Liver (tissue), 8 donors: ENCODE measurements at regions not wholly inside any gene's neighbourhood (a gene's known extent, or its start where the extent isn't known, plus 50 kb on each side); places are given as distances from the start of the nearest gene placed in this dataset.

Source experiments
- DNase-seq: peaks from one replicate; pipeline ENCODE4 v3.0.0-alpha.2; 2017; ENCODE audit warnings: low spot score
- H3K27ac ChIP-seq, 2 donors: one replicate each; pipeline ENCODE4 v1.7.0; 2013; ENCODE audit warnings: inconsistent platforms in 2 of 2, low read length in 2 of 2, control low read depth in 1 of 2, low read depth in 1 of 2, mild to moderate bottlenecking in 1 of 2
- H3K27me3 ChIP-seq, 4 donors: one replicate each; pipeline versions ENCODE4 v1.6.1 to v1.7.0; 2013; ENCODE audit warnings: low read length in 3 of 4, inconsistent platforms in 1 of 4, mild to moderate bottlenecking in 1 of 4, moderate library complexity in 1 of 4; ENCODE audit not compliant: control insufficient read depth in 4 of 4, insufficient read depth in 4 of 4
- H3K36me3 ChIP-seq, 4 donors: one replicate each; pipeline versions ENCODE4 v1.6.1 to v1.7.0; 2013; ENCODE audit warnings: low read length in 3 of 4, mild to moderate bottlenecking in 3 of 4, low read depth in 1 of 4, moderate library complexity in 1 of 4; ENCODE audit not compliant: control insufficient read depth in 4 of 4, insufficient read depth in 3 of 4
- H3K4me1 ChIP-seq, 4 donors: one replicate each; pipeline versions ENCODE4 v1.6.1 to v1.7.0; 2013; ENCODE audit warnings: low read length in 3 of 4, mild to moderate bottlenecking in 3 of 4, moderate library complexity in 1 of 4; ENCODE audit not compliant: control insufficient read depth in 4 of 4, insufficient read depth in 4 of 4
- H3K4me3 ChIP-seq, 3 donors: one replicate each; pipeline versions ENCODE4 v1.6.1 to v1.7.0; 2013; ENCODE audit warnings: low read length in 3 of 3, control low read depth in 1 of 3, low read depth in 1 of 3, mild to moderate bottlenecking in 1 of 3
- H3K9ac ChIP-seq, 2 donors: one replicate each; pipeline ENCODE4 v1.7.0; 2013; ENCODE audit warnings: low read length in 2 of 2, mild to moderate bottlenecking in 2 of 2, moderate library complexity in 2 of 2, control low read depth in 1 of 2, low read depth in 1 of 2
- H3K9me3 ChIP-seq, 4 donors: one replicate each; pipeline versions ENCODE4 v1.6.1 to v1.7.0; 2013; ENCODE audit warnings: low read length in 3 of 4; ENCODE audit not compliant: control insufficient read depth in 4 of 4
- EGR1 ChIP-seq, 2 donors: IDR thresholded peaks; 2 replicates each; pipeline ENCODE4 v1.6.1; 2016 to 2018; ENCODE audit warnings: antibody characterized with exemption in 2 of 2, low read depth in 2 of 2
- FOXA1 ChIP-seq: IDR thresholded peaks from 2 replicates; pipeline ENCODE4 v1.6.1; 2016; ENCODE audit warnings: antibody characterized with exemption
- FOXA2 ChIP-seq: IDR thresholded peaks from 2 replicates; pipeline ENCODE4 v1.6.1; 2016; ENCODE audit warnings: antibody characterized with exemption
- GABPA ChIP-seq, 2 donors: IDR thresholded peaks in 1 of 2; conservative IDR thresholded peaks in 1 of 2; 2 replicates each; pipeline ENCODE4 v1.6.1; 2016; ENCODE audit warnings: antibody characterized with exemption in 2 of 2, mild to moderate bottlenecking in 1 of 2, moderate library complexity in 1 of 2
- HNF4A ChIP-seq, 2 donors: conservative IDR thresholded peaks; 2 replicates each; pipeline ENCODE4 v1.6.1; 2016; ENCODE audit warnings: antibody characterized with exemption in 2 of 2, mild to moderate bottlenecking in 2 of 2
- HNF4G ChIP-seq: IDR thresholded peaks from 2 replicates; pipeline ENCODE4 v1.6.1; 2016; ENCODE audit warnings: antibody characterized with exemption
- JUND ChIP-seq, 2 donors: IDR thresholded peaks; 2 replicates each; pipeline ENCODE4 v1.6.1; 2016; ENCODE audit warnings: antibody characterized with exemption in 2 of 2
- NR2F2 ChIP-seq: IDR thresholded peaks from 2 replicates; pipeline ENCODE4 v1.6.1; 2016; ENCODE audit warnings: antibody characterized with exemption
- RAD21 ChIP-seq, 2 donors: IDR thresholded peaks; 2 replicates each; pipeline ENCODE4 v1.6.1; 2016; ENCODE audit warnings: antibody characterized with exemption in 2 of 2, mild to moderate bottlenecking in 2 of 2
- RXRA ChIP-seq, 2 donors: IDR thresholded peaks; 2 replicates each; pipeline ENCODE4 v1.6.1; 2017 to 2018; ENCODE audit warnings: antibody characterized with exemption in 2 of 2, mild to moderate bottlenecking in 1 of 2
- SP1 ChIP-seq: IDR thresholded peaks from 2 replicates; pipeline ENCODE4 v1.6.1; 2018; ENCODE audit warnings: antibody characterized with exemption, mild to moderate bottlenecking
- TAF1 ChIP-seq: conservative IDR thresholded peaks from 2 replicates; pipeline ENCODE4 v1.6.1; 2016; ENCODE audit warnings: antibody characterized with exemption, mild to moderate bottlenecking
- YY1 ChIP-seq: IDR thresholded peaks from 2 replicates; pipeline ENCODE4 v1.6.1; 2016; ENCODE audit warnings: antibody characterized with exemption, mild to moderate bottlenecking
- WGBS: extraction: QIAGEN DNeasy Blood & Tissue Kit; methylation state at CpG from one replicate; pipeline ENCODE4 v1.1.7; 2013; 5-methylcytosine and 5-hydroxymethylcytosine counted together
- TF ChIP-seq, protein P1 (sequence below): IDR thresholded peaks from 2 replicates; pipeline ENCODE4 v1.6.1; 2016; ENCODE audit warnings: antibody characterized with exemption
- TF ChIP-seq, protein P2 (sequence below): IDR thresholded peaks from 2 replicates; pipeline ENCODE4 v1.6.1; 2016; ENCODE audit warnings: antibody characterized with exemption
- TF ChIP-seq, protein P3 (sequence below): IDR thresholded peaks from 2 replicates; pipeline ENCODE4 v1.6.1; 2016; ENCODE audit warnings: antibody characterized with exemption
- TF ChIP-seq, protein P4 (sequence below): IDR thresholded peaks from 2 replicates; pipeline ENCODE4 v1.6.1; 2016; ENCODE audit warnings: antibody characterized with exemption, mild to moderate bottlenecking
- TF ChIP-seq, protein P5 (sequence below): fragments of 150-350 bp; IDR thresholded peaks from 2 replicates; pipeline ENCODE4 v1.5.1; 2017; ENCODE audit warnings: improper control_type of control experiment, low read depth, low read length; ENCODE audit not compliant: missing input control
- donor health status: healthy.
- donor health status: healthy.
- donor health status: healthy.
- donor health status: healthy.
- donor health status: healthy.

DNA sequence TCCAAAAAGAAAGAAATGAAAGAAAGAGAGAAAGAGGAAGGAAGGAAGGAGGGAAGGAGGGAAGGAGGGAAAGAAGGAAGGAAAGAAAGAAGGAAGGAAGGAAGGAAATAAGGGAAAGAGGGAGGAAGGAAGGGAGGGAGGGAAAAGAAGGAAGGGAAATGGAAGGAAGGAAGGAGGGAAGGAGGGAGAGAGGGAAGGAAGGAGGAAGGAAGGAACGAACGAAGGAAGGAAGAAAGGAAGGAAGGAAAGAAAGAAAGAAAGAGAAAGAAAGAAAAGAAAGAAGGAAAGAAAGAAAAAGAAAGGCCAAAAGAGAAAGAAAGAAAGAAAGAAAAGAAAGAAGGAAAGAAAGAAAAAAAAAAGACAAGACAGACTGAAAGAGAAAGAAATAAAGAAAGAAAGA lies 263.9 kb upstream of the ATP10B start:
- 66% methylated on average over 2 of the region's 2 CpGs for WGBS
- TF ChIP-seq EGR1 (IDR thresholded peaks at IDR 0.05; ENCODE audit: low read depth in 2 of 2) (no peak), NR2F2 (no peak), HNF4G (no peak), JUND (IDR thresholded peaks at IDR 0.05) (no peak)
- H3K27ac ChIP-seq, result no peak overlapping the region

DNA sequence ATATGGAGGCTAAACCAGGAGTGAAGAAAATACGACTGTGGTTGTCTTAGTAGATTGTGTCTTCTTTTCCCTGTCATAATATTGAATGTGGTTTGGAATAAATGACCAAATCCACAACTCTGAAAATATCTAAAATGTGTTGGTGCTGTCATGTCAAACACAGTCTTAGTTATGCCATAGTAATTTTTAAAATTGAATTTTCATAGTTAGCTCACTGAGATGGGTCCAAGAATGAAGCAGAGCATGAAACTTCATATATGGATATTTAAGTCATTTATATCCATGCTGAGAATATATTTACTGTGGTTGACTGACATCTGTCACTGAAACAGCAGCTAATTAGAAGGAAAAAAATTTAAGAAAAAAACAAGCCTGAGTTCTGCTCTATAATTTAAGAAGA lies 260.4 kb upstream of the ATP10B start:
- H3K27ac ChIP-seq, result no peak overlapping the region
- H3K4me1 ChIP-seq, result no peaks in the 10 kb centered on the region
- H3K9ac ChIP-seq, result no peak overlapping the region
- H3K4me3 ChIP-seq, result no peak overlapping the region
- no peak for DNase-seq
- TF ChIP-seq RXRA (IDR thresholded peaks at IDR 0.05) (no peak), TAF1 (no peak), GABPA (IDR thresholded peaks at IDR 0.05 in 1 of 2, conservative IDR thresholded peaks at IDR 0.05 in 1 of 2) (no peak), NR2F2 (no peak), HNF4G (no peak), RAD21 (IDR thresholded peaks at IDR 0.05) (no peak), JUND (IDR thresholded peaks at IDR 0.05) (no peak), YY1 (no peak), SP1 (no peak), HNF4A (conservative IDR thresholded peaks at IDR 0.05) (no peak), FOXA1 (no peak), EGR1 (IDR thresholded peaks at IDR 0.05; ENCODE audit: low read depth in 2 of 2) (no peak), FOXA2 (no peak)
- TF ChIP-seq, protein P1, sequence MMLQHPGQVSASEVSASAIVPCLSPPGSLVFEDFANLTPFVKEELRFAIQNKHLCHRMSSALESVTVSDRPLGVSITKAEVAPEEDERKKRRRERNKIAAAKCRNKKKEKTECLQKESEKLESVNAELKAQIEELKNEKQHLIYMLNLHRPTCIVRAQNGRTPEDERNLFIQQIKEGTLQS, result no peak
- TF ChIP-seq, protein P2, sequence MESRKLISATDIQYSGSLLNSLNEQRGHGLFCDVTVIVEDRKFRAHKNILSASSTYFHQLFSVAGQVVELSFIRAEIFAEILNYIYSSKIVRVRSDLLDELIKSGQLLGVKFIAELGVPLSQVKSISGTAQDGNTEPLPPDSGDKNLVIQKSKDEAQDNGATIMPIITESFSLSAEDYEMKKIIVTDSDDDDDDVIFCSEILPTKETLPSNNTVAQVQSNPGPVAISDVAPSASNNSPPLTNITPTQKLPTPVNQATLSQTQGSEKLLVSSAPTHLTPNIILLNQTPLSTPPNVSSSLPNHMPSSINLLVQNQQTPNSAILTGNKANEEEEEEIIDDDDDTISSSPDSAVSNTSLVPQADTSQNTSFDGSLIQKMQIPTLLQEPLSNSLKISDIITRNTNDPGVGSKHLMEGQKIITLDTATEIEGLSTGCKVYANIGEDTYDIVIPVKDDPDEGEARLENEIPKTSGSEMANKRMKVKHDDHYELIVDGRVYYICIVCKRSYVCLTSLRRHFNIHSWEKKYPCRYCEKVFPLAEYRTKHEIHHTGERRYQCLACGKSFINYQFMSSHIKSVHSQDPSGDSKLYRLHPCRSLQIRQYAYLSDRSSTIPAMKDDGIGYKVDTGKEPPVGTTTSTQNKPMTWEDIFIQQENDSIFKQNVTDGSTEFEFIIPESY, result no peak
- TF ChIP-seq, protein P3, sequence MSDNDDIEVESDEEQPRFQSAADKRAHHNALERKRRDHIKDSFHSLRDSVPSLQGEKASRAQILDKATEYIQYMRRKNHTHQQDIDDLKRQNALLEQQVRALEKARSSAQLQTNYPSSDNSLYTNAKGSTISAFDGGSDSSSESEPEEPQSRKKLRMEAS, result no peak
- TF ChIP-seq, protein P4, sequence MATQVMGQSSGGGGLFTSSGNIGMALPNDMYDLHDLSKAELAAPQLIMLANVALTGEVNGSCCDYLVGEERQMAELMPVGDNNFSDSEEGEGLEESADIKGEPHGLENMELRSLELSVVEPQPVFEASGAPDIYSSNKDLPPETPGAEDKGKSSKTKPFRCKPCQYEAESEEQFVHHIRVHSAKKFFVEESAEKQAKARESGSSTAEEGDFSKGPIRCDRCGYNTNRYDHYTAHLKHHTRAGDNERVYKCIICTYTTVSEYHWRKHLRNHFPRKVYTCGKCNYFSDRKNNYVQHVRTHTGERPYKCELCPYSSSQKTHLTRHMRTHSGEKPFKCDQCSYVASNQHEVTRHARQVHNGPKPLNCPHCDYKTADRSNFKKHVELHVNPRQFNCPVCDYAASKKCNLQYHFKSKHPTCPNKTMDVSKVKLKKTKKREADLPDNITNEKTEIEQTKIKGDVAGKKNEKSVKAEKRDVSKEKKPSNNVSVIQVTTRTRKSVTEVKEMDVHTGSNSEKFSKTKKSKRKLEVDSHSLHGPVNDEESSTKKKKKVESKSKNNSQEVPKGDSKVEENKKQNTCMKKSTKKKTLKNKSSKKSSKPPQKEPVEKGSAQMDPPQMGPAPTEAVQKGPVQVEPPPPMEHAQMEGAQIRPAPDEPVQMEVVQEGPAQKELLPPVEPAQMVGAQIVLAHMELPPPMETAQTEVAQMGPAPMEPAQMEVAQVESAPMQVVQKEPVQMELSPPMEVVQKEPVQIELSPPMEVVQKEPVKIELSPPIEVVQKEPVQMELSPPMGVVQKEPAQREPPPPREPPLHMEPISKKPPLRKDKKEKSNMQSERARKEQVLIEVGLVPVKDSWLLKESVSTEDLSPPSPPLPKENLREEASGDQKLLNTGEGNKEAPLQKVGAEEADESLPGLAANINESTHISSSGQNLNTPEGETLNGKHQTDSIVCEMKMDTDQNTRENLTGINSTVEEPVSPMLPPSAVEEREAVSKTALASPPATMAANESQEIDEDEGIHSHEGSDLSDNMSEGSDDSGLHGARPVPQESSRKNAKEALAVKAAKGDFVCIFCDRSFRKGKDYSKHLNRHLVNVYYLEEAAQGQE, result no peak
- TF ChIP-seq, protein P5, sequence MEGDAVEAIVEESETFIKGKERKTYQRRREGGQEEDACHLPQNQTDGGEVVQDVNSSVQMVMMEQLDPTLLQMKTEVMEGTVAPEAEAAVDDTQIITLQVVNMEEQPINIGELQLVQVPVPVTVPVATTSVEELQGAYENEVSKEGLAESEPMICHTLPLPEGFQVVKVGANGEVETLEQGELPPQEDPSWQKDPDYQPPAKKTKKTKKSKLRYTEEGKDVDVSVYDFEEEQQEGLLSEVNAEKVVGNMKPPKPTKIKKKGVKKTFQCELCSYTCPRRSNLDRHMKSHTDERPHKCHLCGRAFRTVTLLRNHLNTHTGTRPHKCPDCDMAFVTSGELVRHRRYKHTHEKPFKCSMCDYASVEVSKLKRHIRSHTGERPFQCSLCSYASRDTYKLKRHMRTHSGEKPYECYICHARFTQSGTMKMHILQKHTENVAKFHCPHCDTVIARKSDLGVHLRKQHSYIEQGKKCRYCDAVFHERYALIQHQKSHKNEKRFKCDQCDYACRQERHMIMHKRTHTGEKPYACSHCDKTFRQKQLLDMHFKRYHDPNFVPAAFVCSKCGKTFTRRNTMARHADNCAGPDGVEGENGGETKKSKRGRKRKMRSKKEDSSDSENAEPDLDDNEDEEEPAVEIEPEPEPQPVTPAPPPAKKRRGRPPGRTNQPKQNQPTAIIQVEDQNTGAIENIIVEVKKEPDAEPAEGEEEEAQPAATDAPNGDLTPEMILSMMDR, result no peak
- WGBS, result 64% methylated on average over 1 of the region's 1 CpG
- no peaks in the 10 kb centered on the region for H3K36me3 ChIP-seq
- H3K27me3 ChIP-seq, result peaks cover 0 to 3% (median 0%) of the 10 kb centered on the region in 4 donors
- no peaks in the 10 kb centered on the region for H3K9me3 ChIP-seq

More for the DNA sequence above, 263.9 kb upstream of the ATP10B start:
- peaks cover 0 to 4% (median 0%) of the 10 kb centered on the region in 4 donors for H3K27me3 ChIP-seq
- no peak for DNase-seq
- no peaks in the 10 kb centered on the region for H3K9me3 ChIP-seq
- H3K9ac ChIP-seq, result no peak overlapping the region
- no peaks in the 10 kb centered on the region for H3K4me1 ChIP-seq
- H3K36me3 ChIP-seq, result no peaks in the 10 kb centered on the region
- no peak overlapping the region for H3K4me3 ChIP-seq
